H1 (cell line): ENCODE measurements at regions not wholly inside any gene's neighbourhood (a gene's known extent, or its start where the extent isn't known, plus 50 kb on each side); places are given as distances from the start of the nearest gene placed in this dataset.

Source experiments
- CTCF ChIA-PET: fragments of 300-600 bp; sonication (Branson Sonifier 250); formaldehyde crosslinking; loops from one replicate; lab custom pipeline; 2021; ENCODE audit not compliant: partially characterized antibody; lab: Charles Lee
- POLR2A ChIA-PET: fragments of 300-600 bp; sonication (Branson Sonifier 250); formaldehyde crosslinking; loops from one replicate; lab custom pipeline; 2021; ENCODE audit warnings: inconsistent platforms; ENCODE audit not compliant: partially characterized antibody; lab: Charles Lee
- DNase-seq, 2 experiments: peaks; one replicate each; pipeline versions ENCODE4 v3.0.0 to v3.0.0-alpha.2; 2010 to 2022; ENCODE audit warnings: low spot score in 2 of 2, low read depth in 1 of 2, mixed read lengths in 1 of 2
- FAIRE-seq: peaks from 2 replicates; lab custom pipeline; 2011; peaks lifted over from hg19 to GRCh38; lab: Jason Lieb, UNC
- H2AFZ ChIP-seq: 2 replicates; pipeline ENCODE4 v1.8.1; 2012; ENCODE audit warnings: low read length, inconsistent platforms
- H2AK5ac ChIP-seq: 2 replicates; pipeline ENCODE4 v1.6.1; 2013; ENCODE audit warnings: low read depth, low read length
- H2BK120ac ChIP-seq: replicated peaks from 2 replicates; pipeline ENCODE3; 2013; ENCODE audit warnings: low read depth, low read length, inconsistent platforms
- H2BK12ac ChIP-seq: 2 replicates; pipeline ENCODE4 v1.6.1; 2013; ENCODE audit warnings: low read depth, low read length
- H2BK15ac ChIP-seq: 2 replicates; pipeline ENCODE4 v1.6.1; 2013; ENCODE audit warnings: low read length
- H2BK20ac ChIP-seq: 2 replicates; pipeline ENCODE4 v1.6.1; 2013; ENCODE audit warnings: low read length
- H2BK5ac ChIP-seq: 2 replicates; pipeline ENCODE4 v1.6.1; 2013; ENCODE audit warnings: low read depth, low read length
- H3K14ac ChIP-seq: 2 replicates; pipeline ENCODE4 v1.6.1; 2013; ENCODE audit warnings: inconsistent platforms; ENCODE audit not compliant: insufficient read length
- H3K18ac ChIP-seq: 2 replicates; pipeline ENCODE4 v1.6.1; 2013; ENCODE audit warnings: low read length; ENCODE audit errors: extremely low read depth
- H3K23ac ChIP-seq: 2 replicates; pipeline ENCODE4 v1.6.1; 2013; ENCODE audit warnings: inconsistent platforms; ENCODE audit not compliant: insufficient read length
- H3K23me2 ChIP-seq: 2 replicates; pipeline ENCODE4 v1.6.1; 2013; ENCODE audit warnings: low read depth, low read length
- H3K27ac ChIP-seq: 2 replicates; pipeline ENCODE4 v1.6.1; 2011; ENCODE audit warnings: low read depth, low read length, inconsistent platforms
- H3K27me3 ChIP-seq, 4 experiments: replicated peaks in 1 of 4; 1 replicate in 1 of 4; 2 replicates in 3 of 4; pipeline versions ENCODE4 v1.6.1 to v1.8.1; 2011 to 2013; ENCODE audit warnings: low read length in 3 of 4, mild to moderate bottlenecking in 3 of 4, inconsistent platforms in 2 of 4, mixed read lengths in 2 of 4, moderate library complexity in 1 of 4; ENCODE audit not compliant: control insufficient read depth in 3 of 4, insufficient read depth in 3 of 4; ENCODE audit errors: extremely low read depth in 1 of 4
- H3K36me3 ChIP-seq, 4 experiments: 2 replicates each; pipeline versions ENCODE4 v1.6.1 to v1.8.1; 2011 to 2013; ENCODE audit warnings: mild to moderate bottlenecking in 4 of 4, low read length in 3 of 4, moderate library complexity in 2 of 4, control low read depth in 1 of 4, inconsistent platforms in 1 of 4; ENCODE audit not compliant: insufficient read depth in 4 of 4, control insufficient read depth in 2 of 4
- H3K4ac ChIP-seq: replicated peaks from 2 replicates; pipeline ENCODE3; 2013; ENCODE audit warnings: low read length, low read depth, mixed read lengths, inconsistent platforms; ENCODE audit not compliant: insufficient read length
- H3K4me1 ChIP-seq, 4 experiments: replicated peaks in 1 of 4; 1 replicate in 1 of 4; 2 replicates in 3 of 4; pipeline versions ENCODE4 v1.6.1 to v1.8.1; 2011 to 2013; ENCODE audit warnings: low read length in 3 of 4, inconsistent platforms in 2 of 4, mixed read lengths in 1 of 4; ENCODE audit not compliant: insufficient read depth in 4 of 4, control insufficient read depth in 3 of 4
- H3K4me2 ChIP-seq, 2 experiments: 2 replicates each; pipeline versions ENCODE4 v1.6.1 to v1.8.1; 2011 to 2013; ENCODE audit warnings: low read depth in 2 of 2, low read length in 2 of 2, control low read depth in 1 of 2, inconsistent platforms in 1 of 2, mild to moderate bottlenecking in 1 of 2; ENCODE audit not compliant: insufficient read depth in 1 of 2
- H3K4me3 ChIP-seq, 4 experiments: fragments of 200-600, 300-600 bp in 1 of 4; sonication (generic), shearing (Covaris generic), sonication (Bioruptor Twin) in 1 of 4; 2 replicates each; pipeline versions ENCODE4 v1.5.1 to v1.8.1; 2011 to 2016; ENCODE audit warnings: low read length in 4 of 4, low read depth in 3 of 4, control low read depth in 2 of 4, inconsistent platforms in 2 of 4, mild to moderate bottlenecking in 2 of 4, mixed read lengths in 1 of 4, moderate library complexity in 1 of 4; ENCODE audit not compliant: insufficient read depth in 2 of 4; ENCODE audit errors: extremely low read depth in 1 of 4
- H3K56ac ChIP-seq: replicated peaks from 2 replicates; pipeline ENCODE3; 2013; ENCODE audit warnings: low read depth, mild to moderate bottlenecking, mixed read lengths, low read length, inconsistent platforms; ENCODE audit not compliant: insufficient read length
- H3K79me1 ChIP-seq: 2 replicates; pipeline ENCODE4 v1.6.1; 2013; ENCODE audit warnings: low read depth, low read length, control low read depth
- H3K79me2 ChIP-seq, 2 experiments: 2 replicates each; pipeline versions ENCODE4 v1.6.1 to v1.8.1; 2012 to 2013; ENCODE audit warnings: low read length in 2 of 2, mild to moderate bottlenecking in 2 of 2, inconsistent platforms in 1 of 2; ENCODE audit not compliant: insufficient read depth in 2 of 2, control insufficient read depth in 1 of 2
- H3K9ac ChIP-seq, 4 experiments: replicated peaks in 1 of 4; 1 replicate in 1 of 4; 2 replicates in 3 of 4; pipeline versions ENCODE4 v1.6.1 to v1.8.1; 2011 to 2013; ENCODE audit warnings: low read depth in 3 of 4, low read length in 3 of 4, control low read depth in 2 of 4, mild to moderate bottlenecking in 2 of 4, moderate library complexity in 2 of 4, inconsistent platforms in 1 of 4; ENCODE audit errors: extremely low read depth in 1 of 4
- H3K9me3 ChIP-seq, 2 experiments: 2 replicates each; pipeline versions ENCODE4 v1.6.1 to v1.8.1; 2012 to 2013; ENCODE audit warnings: mild to moderate bottlenecking in 2 of 2, moderate library complexity in 2 of 2, control low read depth in 1 of 2, inconsistent platforms in 1 of 2, low read depth in 1 of 2, low read length in 1 of 2, mixed read lengths in 1 of 2; ENCODE audit not compliant: insufficient read depth in 2 of 2
- H4K20me1 ChIP-seq, 2 experiments: replicated peaks in 1 of 2; 2 replicates each; pipeline versions ENCODE3 to v1.8.1; 2011 to 2013; ENCODE audit warnings: inconsistent platforms in 2 of 2, low read length in 2 of 2, mild to moderate bottlenecking in 1 of 2; ENCODE audit not compliant: insufficient read depth in 2 of 2, control insufficient read depth in 1 of 2
- H4K5ac ChIP-seq: 2 replicates; pipeline ENCODE4 v1.6.1; 2013; ENCODE audit warnings: low read length, low read depth, mixed read lengths, inconsistent platforms; ENCODE audit not compliant: insufficient read length
- H4K8ac ChIP-seq: 2 replicates; pipeline ENCODE4 v1.8.0; 2013; ENCODE audit warnings: mild to moderate bottlenecking, moderate library complexity, low read length, inconsistent platforms; ENCODE audit not compliant: insufficient read depth; ENCODE audit errors: extremely low read depth
- H4K91ac ChIP-seq: replicated peaks from 2 replicates; pipeline ENCODE3; 2013; ENCODE audit warnings: low read length, mixed read lengths, inconsistent platforms; ENCODE audit not compliant: insufficient read length
- CBX8 ChIP-seq: fragments of 300-800, 300-1000 bp; sonication (generic); IDR thresholded peaks from 2 replicates; pipeline ENCODE4 v1.7.1; 2016; ENCODE audit warnings: low read depth, low read length, borderline replicate concordance
- JUN ChIP-seq: IDR thresholded peaks from 2 replicates; pipeline ENCODE4 v1.6.1; 2011; ENCODE audit warnings: low read depth, mild to moderate bottlenecking, improper control_type of control experiment, low read length
- JUND ChIP-seq: IDR thresholded peaks from 2 replicates; pipeline ENCODE4 v1.6.1; 2011; ENCODE audit warnings: mild to moderate bottlenecking, improper control_type of control experiment, low read length
- POLR2A ChIP-seq, 2 experiments: IDR thresholded peaks; 1 replicate in 1 of 2; 2 replicates in 1 of 2; pipeline ENCODE4 v1.6.1; 2011; ENCODE audit warnings: low read depth in 2 of 2, low read length in 2 of 2, mild to moderate bottlenecking in 2 of 2; ENCODE audit errors: control extremely low read depth in 1 of 2
- POLR2AphosphoS5 ChIP-seq: IDR thresholded peaks from 2 replicates; pipeline ENCODE4 v1.6.1; 2011; ENCODE audit warnings: low read depth, low read length
- WGBS, 2 experiments: shearing (Covaris generic) in 1 of 2; methylation state at CpG; one replicate each; pipeline versions ENCODE4 v1.1.6 to v1.1.7; 2013 to 2015; ENCODE audit warnings: low lambda C conversion rate in 2 of 2, mixed read lengths in 2 of 2, inconsistent platforms in 1 of 2, low coverage in 1 of 2, missing lambda C conversion rate in 1 of 2; ENCODE audit not compliant: insufficient replicate concordance in 2 of 2, insufficient coverage in 1 of 2, insufficient read length in 1 of 2; ENCODE audit errors: extremely low coverage in 1 of 2, missing lambda C conversion rate in 1 of 2; 5-methylcytosine and 5-hydroxymethylcytosine counted together

DNA sequence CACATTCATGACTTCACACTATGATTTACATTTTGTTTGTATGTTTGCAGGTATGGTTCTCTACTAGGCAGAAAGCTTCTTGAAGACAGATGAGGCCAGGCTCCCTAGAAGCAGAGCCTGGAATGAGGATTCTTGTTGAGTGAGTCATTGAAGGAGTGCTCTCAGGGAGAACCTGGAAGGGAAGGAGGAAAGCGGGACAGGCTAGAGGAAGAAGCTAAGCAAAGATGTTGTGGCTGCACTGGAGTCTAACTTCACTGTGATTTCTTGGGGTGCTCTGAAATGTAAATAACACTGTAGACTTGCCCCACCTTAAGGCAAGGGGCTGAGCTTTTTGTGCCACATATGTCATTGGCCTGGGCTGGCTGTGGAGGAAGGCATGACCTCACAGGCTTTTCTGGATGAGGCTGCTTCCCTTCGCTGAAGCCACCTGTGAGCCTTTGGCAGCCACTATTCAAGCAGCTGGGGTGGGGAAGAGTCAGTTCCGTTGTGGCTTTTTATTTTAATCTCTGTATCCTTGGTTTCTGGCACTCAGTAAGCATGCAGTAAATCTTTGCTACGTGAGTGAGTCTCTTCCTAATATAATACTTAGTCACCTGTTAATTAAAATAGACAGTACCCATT, 307.3 kb downstream of the SV2B start:
- Histone ChIP-seq H4K91ac (no peak overlapping the region), H4K8ac (no peak overlapping the region), H2BK12ac (no peak overlapping the region), H3K4me2 (no peak overlapping the region), H3K23me2 (no peaks in the 10 kb centered on the region), H4K20me1 (no peaks in the 10 kb centered on the region), H2BK120ac (no peak overlapping the region), H3K56ac (no peak overlapping the region), H4K5ac (no peak overlapping the region), H3K14ac (no peak overlapping the region), H3K36me3 (no peaks in the 10 kb centered on the region), H2BK15ac (no peak overlapping the region), H2AK5ac (no peak overlapping the region), H3K27ac (no peak overlapping the region), H2BK5ac (no peak overlapping the region), H3K79me1 (no peaks in the 10 kb centered on the region), H2AFZ (peak overlapping the region; percentile 57; the same call in 1 of the 2 replicates), H3K23ac (peak overlapping the region; percentile 61), H3K4me1 (no peaks in the 10 kb centered on the region), H3K18ac (no peak overlapping the region)
- 93% methylated on average over 3 of the region's 4 CpGs; no CpG with 5 or more reads in 1 of the 2 experiments for WGBS, 2 experiments
- DNase-seq (no peak), FAIRE-seq (no peak)
- TF ChIP-seq POLR2AphosphoS5: no peak
- TF ChIP-seq JUN: 0 out of 2 replicates have a peak, but pooled peaks have one; percentile 25
- no peak for TF ChIP-seq POLR2A (IDR thresholded peaks at IDR 0.05; ENCODE audit: control extremely low read depth in 1 of 2, low read depth in 2 of 2, low read length in 2 of 2)
- no peak for TF ChIP-seq CBX8
- TF ChIP-seq JUND: peak; percentile 90; the same call in 1 of the 2 replicates
- TF ChIP-seq, all 59 proteins: peak for 2
- Histone ChIP-seq H3K27me3 (no peaks in the 10 kb centered on the region), H3K79me2 (no peaks in the 10 kb centered on the region), H3K9ac (no peak overlapping the region), H3K4ac (no peak overlapping the region), H2BK20ac (no peak overlapping the region), H3K4me3 (no peak overlapping the region), H3K9me3 (no peaks in the 10 kb centered on the region)
- CTCF ChIA-PET: interaction anchor here (1.0 kb wide), 2 partner anchors 8 to 31 kb away, joined by 3 read pairs; no protein-coding TSS in a partner anchor
- POLR2A ChIA-PET: no interaction called here
